Heart left ventricle (tissue), 16 donors: ENCODE measurements at regions not wholly inside any gene's neighbourhood (a gene's known extent, or its start where the extent isn't known, plus 50 kb on each side); places are given as distances from the start of the nearest gene placed in this dataset.

Experiments
- ATAC-seq, 4 donors: fragments of 200-7000 bp; cut with Tn5 transposase; one replicate each; pipeline ENCODE4 v1.9.1; 2020 to 2022; ENCODE audit warnings: moderate library complexity in 4 of 4, mild to moderate bottlenecking in 3 of 4, moderate number of reproducible peaks in 1 of 4
- DNase-seq, 5 donors: peaks; one replicate each; pipeline ENCODE4 v3.0.0-alpha.2; 2020
- H3K27ac ChIP-seq, 12 donors: fragments of 200-600 bp; sonication (generic) in 4 of 12; one replicate each; pipeline versions ENCODE4 v1.5.0 to v1.8.0; 2016 to 2022; ENCODE audit warnings: mild to moderate bottlenecking in 2 of 12
- H3K27me3 ChIP-seq, 9 donors: fragments of 200-600 bp; sonication (generic) in 2 of 9; one replicate each; pipeline versions ENCODE4 v1.5.1 to v1.8.0; 2016 to 2022; ENCODE audit warnings: mild to moderate bottlenecking in 3 of 9
- H3K36me3 ChIP-seq, 9 donors: fragments of 200-600 bp; sonication (generic) in 2 of 9; one replicate each; pipeline versions ENCODE4 v1.5.0 to v1.8.0; 2018 to 2022; ENCODE audit warnings: mild to moderate bottlenecking in 2 of 9
- H3K4me1 ChIP-seq, 12 donors: fragments of 200-600 bp; sonication (generic) in 4 of 12; one replicate each; pipeline versions ENCODE4 v1.5.0 to v1.8.0; 2016 to 2022; ENCODE audit warnings: mild to moderate bottlenecking in 3 of 12
- H3K4me3 ChIP-seq, 12 donors: fragments of 200-600 bp; sonication (generic) in 4 of 12; one replicate each; pipeline versions ENCODE4 v1.5.0 to v1.8.0; 2017 to 2022; ENCODE audit warnings: mild to moderate bottlenecking in 9 of 12, moderate library complexity in 4 of 12
- H3K9me3 ChIP-seq, 12 donors: fragments of 200-600 bp; sonication (generic) in 4 of 12; one replicate each; pipeline versions ENCODE4 v1.5.0 to v1.8.0; 2016 to 2022; ENCODE audit warnings: mild to moderate bottlenecking in 1 of 12
- POLR2A ChIP-seq, 2 donors: fragments of 450-650 bp; IDR thresholded peaks; one replicate each; pipeline ENCODE4 v1.6.1; 2017; ENCODE audit warnings: antibody characterized with exemption in 2 of 2, mild to moderate bottlenecking in 2 of 2, moderate library complexity in 2 of 2
- WGBS, 4 donors: extraction: QIAGEN DNeasy Blood & Tissue Kit in 2 of 4; methylation state at CpG; one replicate each; pipeline versions ENCODE4 v1.1.5 to v1.1.7; 2013 to 2018; 5-methylcytosine and 5-hydroxymethylcytosine counted together
- intact Hi-C, 10 donors: fragments of 100-400 bp; cut with DNase I; formaldehyde crosslinking; loops; one replicate each; pipeline versions ENCODE4 v1.11.1 to v1.14.2; 2022
- TF ChIP-seq, protein P1 (sequence below), 12 donors: fragments of 200-600 bp; sonication (generic) in 4 of 12; IDR thresholded peaks; one replicate each; pipeline versions ENCODE4 v1.5.0 to v1.8.0; 2018 to 2022; ENCODE audit warnings: antibody characterized with exemption in 12 of 12, mild to moderate bottlenecking in 5 of 12
- donor health status: ischemic (EF 13 %, LVEDD 7.1; RV severe dilation, severe dysfunction).
- donor health status: healthy with polysubstance abuse.
- donor health status: DM: no; HTN: yes; CAD: no.
- donor health status: DM: no; HTN: no; CAD: no.
- donor health status: ischemic (EF 25% LVEDD 6.9; RV normal size, moderate dysfunction).
- donor health status: ischemic (EF 25% LVEDD 5.7; RV mildly dilated, moderate dysfunction).
- donor health status: healthy.
- donor health status: DM: yes; HTN: yes; CAD: no.
- donor health status: ischemic (EF 35%, LVEDD 5.7; RV mildly dilated, moderate dysfunction).
- donor health status: nonischemic (EF 11% LVEDD 7.7; RV severe dilation, severe dysfunction).
- donor health status: DM: yes; HTN: yes; CAD: no.
- donor health status: PGD.
- donor health status: ischemic (EF 29% LVEDD 5.4; RV normal size, mild dysfunction).
- donor health status: nonischemic (EF 23%, LVEDD 6.1; RV moderate dilation, normal function).

DNA sequence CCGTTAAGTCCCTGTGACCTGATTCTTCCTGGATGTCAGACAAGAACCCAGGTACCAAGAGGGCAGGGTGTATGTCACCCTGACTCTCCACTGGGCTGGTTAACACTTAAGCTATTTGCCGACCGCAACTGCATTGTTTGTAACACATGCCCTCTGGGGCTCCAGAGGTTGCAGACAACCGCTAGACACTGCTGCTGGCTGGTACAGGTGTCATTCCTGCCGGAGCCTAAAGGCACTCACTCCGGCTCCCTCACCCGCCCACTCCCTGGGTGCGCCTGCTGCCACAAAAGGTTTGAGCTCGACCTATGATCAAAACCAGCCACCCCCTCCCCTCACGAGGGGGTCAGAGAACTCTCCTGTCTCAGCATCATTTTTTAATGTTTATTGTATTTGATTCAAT is 208.2 kb downstream of the FAT4 start:
- Histone ChIP-seq H3K4me3 (no peak overlapping the region), H3K36me3 (no peaks in the 10 kb centered on the region), H3K4me1 (peaks cover 0 to 20% (median 1%) of the 10 kb centered on the region in 12 donors), H3K9me3 (no peaks in the 10 kb centered on the region), H3K27ac (no peak overlapping the region), H3K27me3 (no peaks in the 10 kb centered on the region)
- intact Hi-C loops = no loop called here
- WGBS, 4 donors = 88 to 91% (median 91%) methylated on average over 10 of the region's 10 CpGs
- DNase-seq (no peak), ATAC-seq (no peak)
- TF ChIP-seq, protein P1, sequence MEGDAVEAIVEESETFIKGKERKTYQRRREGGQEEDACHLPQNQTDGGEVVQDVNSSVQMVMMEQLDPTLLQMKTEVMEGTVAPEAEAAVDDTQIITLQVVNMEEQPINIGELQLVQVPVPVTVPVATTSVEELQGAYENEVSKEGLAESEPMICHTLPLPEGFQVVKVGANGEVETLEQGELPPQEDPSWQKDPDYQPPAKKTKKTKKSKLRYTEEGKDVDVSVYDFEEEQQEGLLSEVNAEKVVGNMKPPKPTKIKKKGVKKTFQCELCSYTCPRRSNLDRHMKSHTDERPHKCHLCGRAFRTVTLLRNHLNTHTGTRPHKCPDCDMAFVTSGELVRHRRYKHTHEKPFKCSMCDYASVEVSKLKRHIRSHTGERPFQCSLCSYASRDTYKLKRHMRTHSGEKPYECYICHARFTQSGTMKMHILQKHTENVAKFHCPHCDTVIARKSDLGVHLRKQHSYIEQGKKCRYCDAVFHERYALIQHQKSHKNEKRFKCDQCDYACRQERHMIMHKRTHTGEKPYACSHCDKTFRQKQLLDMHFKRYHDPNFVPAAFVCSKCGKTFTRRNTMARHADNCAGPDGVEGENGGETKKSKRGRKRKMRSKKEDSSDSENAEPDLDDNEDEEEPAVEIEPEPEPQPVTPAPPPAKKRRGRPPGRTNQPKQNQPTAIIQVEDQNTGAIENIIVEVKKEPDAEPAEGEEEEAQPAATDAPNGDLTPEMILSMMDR (IDR thresholded peaks at IDR 0.05) = no peak
- no peak for TF ChIP-seq POLR2A (IDR thresholded peaks at IDR 0.05)

DNA sequence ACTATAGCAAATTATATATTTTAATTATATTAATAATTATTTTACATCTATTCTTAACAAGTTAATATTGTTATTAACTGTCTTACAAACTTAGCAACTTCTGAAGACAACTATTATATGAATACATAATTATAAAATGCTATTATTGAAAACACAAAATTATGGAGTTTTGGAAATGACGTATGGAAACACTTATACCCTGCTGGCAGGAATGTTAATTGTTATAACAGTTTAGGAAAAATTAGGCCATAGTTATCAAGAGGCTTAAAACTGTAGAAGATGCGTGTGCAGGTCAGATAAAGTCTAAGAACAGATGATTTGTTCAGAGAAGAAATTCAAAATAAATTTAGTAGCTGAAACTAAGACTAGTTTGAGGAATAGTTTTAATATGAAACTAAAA is 211.7 kb downstream of the FAT4 start:
- no peak for DNase-seq
- no peaks in the 10 kb centered on the region for H3K9me3 ChIP-seq
- H3K4me1 ChIP-seq = no peaks in the 10 kb centered on the region
- no peak overlapping the region for H3K4me3 ChIP-seq
- 74 to 87% (median 81%) methylated on average over 2 of the region's 2 CpGs for WGBS, 4 donors
- intact Hi-C loops = no loop called here
- no peak for TF ChIP-seq POLR2A (IDR thresholded peaks at IDR 0.05)
- TF ChIP-seq, protein P1 (IDR thresholded peaks at IDR 0.05) = peak in 1 of 12 donors; percentile 14
- H3K36me3 ChIP-seq = no peaks in the 10 kb centered on the region
- no peaks in the 10 kb centered on the region for H3K27me3 ChIP-seq
- no peak for ATAC-seq
- no peak overlapping the region for H3K27ac ChIP-seq

DNA sequence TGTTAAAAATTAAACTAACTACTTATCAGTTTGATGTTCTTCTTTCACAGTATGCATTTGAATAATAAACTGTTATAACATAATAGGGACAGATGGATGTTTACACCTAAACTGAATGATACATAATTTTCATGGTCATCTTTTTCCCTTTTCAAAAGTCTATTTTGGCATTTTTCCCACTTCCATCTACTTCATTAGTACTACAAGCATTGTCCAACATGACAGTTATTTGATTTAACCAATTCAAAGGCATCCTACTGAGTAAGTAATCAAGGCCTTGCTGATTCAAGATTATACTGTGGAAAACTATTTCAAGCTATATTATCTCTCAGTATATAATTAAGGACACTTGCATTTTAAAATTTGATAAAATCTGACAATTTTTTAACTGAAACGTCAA is 212.9 kb downstream of the FAT4 start:
- DNase-seq = no peak
- H3K27me3 ChIP-seq = no peaks in the 10 kb centered on the region
- ATAC-seq = no peak
- TF ChIP-seq, protein P1 (IDR thresholded peaks at IDR 0.05) = no peak
- TF ChIP-seq POLR2A (IDR thresholded peaks at IDR 0.05) = no peak
- H3K36me3 ChIP-seq = no peaks in the 10 kb centered on the region
- intact Hi-C loops = no loop called here
- H3K4me1 ChIP-seq = no peaks in the 10 kb centered on the region
- H3K9me3 ChIP-seq = no peaks in the 10 kb centered on the region
- H3K27ac ChIP-seq = no peak overlapping the region
- no peak overlapping the region for H3K4me3 ChIP-seq
- WGBS, 4 donors = 91 to 98% (median 96%) methylated on average over 1 of the region's 1 CpG

DNA sequence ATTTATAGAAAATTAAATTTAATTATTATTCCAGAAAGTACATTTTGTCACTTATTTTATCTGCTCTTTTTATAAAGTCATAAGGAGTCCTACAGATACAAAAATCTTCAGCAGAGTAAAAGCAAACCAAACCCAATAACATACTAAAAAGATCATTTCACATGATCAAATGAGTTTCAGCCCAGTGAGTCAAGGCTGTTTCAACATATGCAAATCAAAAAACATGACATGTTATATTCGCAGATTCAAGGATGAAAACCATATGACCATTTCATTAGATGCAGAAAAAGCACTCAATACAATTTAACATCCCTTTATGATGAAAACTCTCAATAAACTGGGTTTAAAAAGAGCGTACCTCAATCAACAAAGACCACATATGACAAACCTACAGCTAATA is 214.3 kb downstream of the FAT4 start:
- H3K36me3 ChIP-seq = no peaks in the 10 kb centered on the region
- no peaks in the 10 kb centered on the region for H3K27me3 ChIP-seq
- DNase-seq (no peak), ATAC-seq (no peak)
- TF ChIP-seq POLR2A (IDR thresholded peaks at IDR 0.05) = no peak
- TF ChIP-seq, protein P1 (IDR thresholded peaks at IDR 0.05) = no peak
- 91 to 99% (median 93%) methylated on average over 2 of the region's 2 CpGs for WGBS, 4 donors
- H3K9me3 ChIP-seq = peaks cover 0 to 4% (median 0%) of the 10 kb centered on the region in 12 donors
- H3K4me3 ChIP-seq = no peak overlapping the region
- intact Hi-C loops = no loop called here
- H3K27ac ChIP-seq = no peak overlapping the region
- no peaks in the 10 kb centered on the region for H3K4me1 ChIP-seq
